GM19455 (cell line): ENCODE measurements at regions not wholly inside any gene's neighbourhood (a gene's known extent, or its start where the extent isn't known, plus 50 kb on each side); places are given as distances from the start of the nearest gene placed in this dataset.

Experiments used
- ATAC-seq: cut with Tn5 transposase; IDR thresholded peaks from one replicate; pipeline ENCODE4 v1.9.1; 2021; ENCODE audit not compliant: unreplicated experiment

DNA sequence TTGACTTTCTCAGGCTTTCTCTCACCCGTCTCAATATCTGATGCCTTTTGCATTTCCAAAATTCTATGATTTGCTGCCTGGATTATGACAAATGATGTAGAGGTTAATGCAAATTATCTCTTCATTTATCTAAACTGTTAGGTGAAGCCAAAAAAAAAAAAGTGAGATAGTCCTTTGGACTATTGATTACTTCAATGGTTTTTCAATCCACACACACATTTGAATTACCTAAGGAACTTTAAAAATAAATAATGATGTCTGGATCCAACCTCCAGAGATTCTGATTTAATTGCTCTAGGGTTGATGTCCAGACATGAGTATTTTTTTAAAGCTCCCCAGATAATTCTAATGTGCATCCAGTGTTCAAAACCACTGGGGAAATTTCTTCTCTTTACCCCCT lies 379.4 kb downstream of the SPATA31D1 start:
- no peak for ATAC-seq

DNA sequence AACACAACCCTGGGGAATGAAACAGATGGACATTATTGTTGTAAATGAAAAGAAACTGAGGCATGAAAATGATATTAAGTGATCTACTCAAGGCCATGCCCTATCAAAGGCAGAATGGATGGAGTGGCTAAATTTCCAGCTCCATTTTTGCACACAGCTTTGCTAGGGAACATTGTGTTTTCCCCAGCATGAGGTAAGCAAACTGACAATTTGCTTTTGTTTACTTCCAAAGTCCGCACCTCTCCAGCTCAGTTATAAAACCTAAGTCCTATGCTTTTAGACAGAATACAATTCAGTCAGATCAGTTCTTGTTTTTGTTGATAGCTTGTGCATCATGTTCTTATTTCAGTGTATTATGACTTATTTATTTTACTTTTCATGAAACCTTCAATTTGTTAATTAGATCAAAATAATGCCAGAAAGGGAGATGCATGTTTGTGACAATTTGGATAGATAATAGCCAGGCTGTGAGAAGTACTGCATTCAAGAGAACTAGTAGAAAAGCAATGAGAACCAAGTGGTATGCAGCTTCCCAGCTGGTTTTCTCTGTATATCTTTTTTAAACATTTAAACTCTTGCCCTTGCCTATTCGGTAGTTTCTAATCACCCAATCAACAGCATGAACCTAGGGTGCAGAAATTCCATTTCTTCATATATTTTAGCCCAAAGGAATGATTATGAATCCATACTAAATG lies 380.8 kb downstream of the SPATA31D1 start:
- ATAC-seq: no peak

DNA sequence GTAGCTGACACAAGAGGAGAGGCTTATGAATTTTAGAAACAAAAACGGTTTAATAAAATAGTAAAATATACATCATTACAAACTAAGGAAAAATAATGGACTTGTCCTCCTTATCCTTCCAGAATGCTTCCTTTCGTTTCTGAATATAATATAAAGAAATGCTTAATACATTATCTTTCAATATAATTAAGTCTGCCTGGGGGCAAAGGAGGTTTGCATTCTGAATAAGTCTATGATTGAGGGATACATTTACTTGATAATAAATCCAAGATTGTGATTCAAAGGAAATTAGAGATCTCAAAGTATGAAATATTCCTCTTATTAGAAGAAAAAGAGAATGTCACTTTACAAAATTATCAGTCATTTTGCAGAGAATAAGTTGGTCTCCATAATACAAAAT lies 386.5 kb downstream of the SPATA31D1 start:
- no peak for ATAC-seq

DNA sequence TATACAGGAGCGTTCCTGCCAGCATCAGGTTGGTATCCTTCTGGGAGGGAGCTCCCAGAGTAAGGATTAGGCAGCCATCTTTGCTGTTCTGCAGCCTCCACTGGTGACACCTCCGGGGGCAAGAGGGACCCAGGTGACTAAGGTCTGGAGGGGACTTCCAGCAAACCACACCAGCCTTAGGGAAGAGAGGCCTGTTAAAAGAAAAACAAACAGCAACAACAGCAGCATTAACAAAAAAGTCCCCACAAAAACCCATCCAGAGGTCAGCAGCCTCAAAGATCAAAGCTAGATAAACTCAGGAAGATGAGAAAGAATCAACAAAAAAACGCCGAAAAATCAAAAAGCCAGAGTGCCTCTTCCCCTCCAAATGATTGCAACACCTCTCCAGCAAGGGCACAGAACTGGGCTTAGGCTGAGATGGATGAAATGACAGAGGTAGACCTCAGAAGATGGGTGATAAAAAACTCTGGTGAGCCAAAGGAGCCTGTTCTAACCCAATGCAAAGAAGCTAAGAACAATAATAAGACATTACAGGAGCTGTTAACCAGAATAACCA lies 388.2 kb downstream of the SPATA31D1 start:
- ATAC-seq: no peak

DNA sequence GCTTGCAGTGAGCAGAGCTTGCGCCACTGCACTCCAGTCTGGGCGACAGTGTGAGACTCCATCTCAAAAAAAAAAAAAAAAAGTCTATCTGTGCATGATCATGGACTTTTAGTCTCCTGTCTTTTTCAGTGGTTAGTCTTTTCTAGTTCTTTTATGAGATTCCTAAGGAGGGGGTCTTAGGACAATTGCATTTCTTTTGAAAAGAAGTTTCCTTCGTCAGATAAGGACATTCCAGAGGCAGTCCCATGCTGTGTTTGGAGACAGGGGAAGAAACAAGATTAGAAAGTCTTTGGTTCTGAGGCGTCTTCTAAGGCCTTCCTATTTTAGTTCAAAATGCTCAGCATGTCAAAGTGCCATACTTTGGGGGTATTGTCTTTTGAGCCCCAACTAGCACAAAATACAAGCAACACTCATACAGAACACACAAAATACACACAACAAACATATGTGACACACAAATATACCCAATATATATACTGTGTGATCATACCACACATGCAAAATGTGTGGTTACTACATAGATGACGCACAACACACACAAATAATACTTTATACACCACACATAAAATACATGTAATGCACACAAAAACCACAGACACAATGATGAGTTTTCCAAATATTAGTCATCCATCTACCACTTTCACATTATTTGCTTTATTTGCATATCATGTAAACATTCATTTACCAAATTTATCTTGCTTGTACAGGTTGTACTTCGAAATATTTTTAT lies 394.5 kb downstream of the SPATA31D1 start:
- no peak for ATAC-seq

DNA sequence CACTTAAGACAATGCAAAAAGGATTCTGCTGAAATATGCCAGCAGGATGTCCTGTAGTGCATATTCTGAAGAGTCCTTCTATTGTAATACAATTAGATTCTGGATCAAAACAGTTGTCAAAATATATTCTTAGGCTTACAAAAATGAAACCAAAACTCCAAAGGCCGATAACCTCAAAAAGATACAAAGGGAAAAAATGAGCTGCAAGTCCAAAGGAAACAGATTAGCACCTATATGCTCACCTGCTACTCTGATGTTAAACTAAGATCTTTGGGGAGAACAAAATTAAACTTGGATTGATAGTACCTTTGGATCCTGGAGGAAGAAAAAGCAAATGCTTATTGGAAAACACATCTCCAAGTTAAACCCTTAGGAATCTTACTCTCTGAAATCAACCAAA lies 397.1 kb downstream of the SPATA31D1 start:
- ATAC-seq: no peak

DNA sequence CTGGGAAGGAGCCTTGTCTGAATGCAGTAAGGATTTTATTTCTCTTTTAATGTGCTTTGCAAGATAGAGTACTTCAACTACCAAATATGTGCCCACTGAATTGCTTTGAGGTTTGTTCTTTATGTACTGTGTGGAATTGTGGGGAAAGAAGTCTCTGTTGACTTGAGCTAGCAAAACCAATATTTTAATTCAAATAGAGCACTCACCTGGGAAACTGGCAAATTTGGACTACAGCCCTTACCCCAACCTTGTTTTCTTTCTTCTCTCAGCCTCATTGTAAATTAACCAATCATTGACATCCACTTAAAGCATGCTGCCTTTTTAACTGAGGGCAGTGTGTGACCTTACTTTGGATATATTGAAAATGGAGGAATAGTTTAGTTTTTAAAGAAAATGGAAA lies 409.0 kb downstream of the SPATA31D1 start:
- ATAC-seq: no peak

DNA sequence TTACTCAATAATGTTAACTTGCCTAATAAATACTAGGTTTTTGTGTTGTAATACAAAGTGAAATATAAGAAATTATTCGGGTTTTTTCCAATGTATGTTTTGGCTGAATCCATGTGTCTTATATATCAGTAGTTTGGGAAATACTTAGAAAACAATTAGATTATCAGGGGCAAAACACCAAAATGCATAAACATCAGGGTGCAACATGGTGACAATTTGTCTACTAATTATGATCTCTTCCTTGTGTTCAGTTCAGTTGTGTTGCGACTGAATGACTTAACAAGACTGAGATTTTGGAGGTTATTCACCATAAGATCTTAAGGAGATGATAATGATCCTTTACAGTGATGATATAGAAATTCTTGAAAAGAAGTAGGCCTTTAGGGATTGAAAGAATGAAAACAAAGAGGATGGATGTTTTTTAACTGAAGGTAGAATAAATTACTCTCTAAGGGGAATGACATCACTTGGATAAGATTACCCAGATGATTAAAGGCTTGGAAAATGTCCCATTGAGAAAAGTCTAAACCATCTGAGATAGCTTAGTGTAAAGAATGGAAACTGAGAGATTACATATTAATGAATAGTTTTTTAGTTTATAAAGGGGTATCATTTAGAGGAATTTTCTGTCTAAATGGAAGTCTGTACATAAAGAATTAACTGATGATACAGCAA lies 415.8 kb downstream of the SPATA31D1 start:
- no peak for ATAC-seq

DNA sequence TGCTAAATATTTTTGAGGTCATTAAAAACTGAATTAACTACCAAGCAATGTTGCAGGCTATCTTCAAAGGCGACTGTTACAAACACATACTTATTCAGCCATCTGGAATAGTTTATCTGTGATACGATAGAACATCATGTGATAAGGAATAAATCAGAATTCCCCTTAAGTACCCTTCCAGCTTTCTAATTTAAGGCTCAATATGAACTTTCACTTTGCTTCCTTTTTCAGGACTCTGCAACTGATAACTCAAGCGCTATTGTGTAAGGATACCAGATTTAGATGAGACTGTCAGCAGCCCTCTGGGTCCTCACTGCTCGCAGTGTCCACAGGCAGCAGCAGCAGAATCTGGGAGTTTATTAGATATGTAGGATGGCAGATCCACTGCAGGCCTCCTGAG lies 416.3 kb downstream of the SPATA31D1 start:
- no peak for ATAC-seq

DNA sequence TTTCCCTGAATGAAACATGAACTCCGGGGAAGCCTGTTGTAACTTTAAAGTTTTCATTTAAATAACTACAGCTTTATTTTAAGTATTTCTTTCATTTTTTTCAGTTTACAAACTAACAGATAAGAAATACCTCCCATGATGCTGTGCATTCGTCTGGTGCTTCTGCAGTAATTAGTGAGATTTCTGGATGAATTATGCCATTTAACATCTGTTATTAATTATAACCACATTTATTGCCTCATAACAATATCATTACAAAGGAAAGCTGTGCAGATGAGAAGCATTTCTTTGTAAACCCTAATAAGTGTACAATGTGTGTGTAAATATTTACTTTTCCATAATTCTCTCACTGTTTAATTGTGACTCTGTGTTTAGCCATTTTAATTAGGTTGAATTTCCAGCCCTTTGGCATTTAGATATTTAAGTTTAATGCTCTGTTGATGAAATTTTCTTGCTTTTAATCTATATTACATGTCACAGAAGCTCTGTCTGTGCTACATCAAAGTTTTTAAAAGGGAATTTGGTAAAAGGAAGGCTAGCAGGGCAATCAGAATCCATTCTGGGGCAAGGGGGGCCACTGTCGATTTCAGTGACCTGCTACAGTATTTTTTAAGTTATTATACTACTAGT lies 418.0 kb downstream of the SPATA31D1 start:
- no peak for ATAC-seq

DNA sequence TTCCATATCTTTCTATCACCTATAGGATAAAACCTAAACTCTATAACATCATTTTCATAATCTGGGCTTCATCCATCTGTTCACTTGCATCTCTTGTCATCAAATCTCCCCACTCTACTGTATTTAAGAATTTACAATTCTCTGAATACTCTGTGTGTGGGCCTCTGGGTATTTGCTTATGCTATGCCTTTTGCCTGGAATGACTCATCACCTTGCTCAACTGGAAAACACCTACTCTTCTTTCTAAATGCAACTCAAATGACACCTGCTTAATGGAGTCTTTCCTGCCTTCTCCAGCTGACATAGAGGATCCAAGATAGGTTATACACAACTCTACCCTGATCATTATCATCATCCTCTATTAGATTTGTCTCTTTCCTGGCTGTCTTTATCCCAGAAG lies 421.7 kb downstream of the SPATA31D1 start:
- peak; percentile 86 for ATAC-seq

DNA sequence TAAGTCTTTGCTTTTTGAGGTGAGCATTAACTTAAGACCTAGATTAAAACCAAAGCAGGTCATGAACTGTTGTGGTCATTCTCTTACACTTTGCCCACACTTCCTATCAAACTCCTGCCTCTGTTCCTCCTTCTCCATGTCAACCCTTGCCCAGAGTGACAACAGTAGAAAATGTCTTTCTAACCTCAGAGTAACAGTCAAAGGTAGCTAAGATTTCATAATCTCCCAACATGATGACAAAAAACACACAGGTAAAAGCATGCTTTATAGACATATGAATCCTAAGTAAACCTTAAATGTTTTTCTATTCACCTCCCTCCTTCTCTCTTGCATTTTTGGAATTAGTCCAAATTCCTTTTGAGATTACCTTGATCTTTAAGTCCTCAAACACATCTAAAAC lies 422.3 kb downstream of the SPATA31D1 start:
- ATAC-seq: peak; percentile 18

DNA sequence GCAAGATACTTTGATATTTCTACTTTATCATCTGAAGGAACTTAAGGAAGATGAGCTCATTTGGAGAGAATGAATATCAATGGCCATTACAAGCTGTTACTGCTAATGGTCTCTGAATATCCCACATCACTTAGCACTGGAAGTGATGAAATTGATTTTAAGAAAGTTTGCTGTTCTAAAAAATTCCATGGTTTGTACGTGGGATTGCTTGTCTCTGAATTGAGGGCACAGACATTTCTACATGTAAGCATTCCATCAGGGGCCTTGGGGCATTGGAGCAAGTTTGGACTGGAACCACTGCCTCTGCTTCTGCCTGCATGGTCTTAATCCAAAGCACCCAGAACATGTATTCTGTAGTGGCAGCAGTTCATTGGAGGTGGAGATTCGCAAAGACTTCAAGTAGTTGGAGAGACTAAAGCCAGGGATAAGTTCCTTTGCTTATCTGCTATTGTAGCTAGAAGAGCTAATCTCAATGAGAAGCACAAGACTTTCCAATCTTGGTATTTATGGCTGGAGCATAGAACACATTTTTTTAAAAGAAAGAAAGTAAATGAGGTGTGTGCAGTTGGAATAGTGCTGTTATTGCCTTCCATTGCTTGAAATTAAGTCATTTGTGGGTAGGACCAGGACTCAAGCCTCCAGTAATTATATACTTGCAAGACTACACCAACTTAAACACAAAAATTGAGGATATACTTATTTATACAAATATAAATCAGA lies 424.2 kb downstream of the SPATA31D1 start:
- ATAC-seq: no peak

DNA sequence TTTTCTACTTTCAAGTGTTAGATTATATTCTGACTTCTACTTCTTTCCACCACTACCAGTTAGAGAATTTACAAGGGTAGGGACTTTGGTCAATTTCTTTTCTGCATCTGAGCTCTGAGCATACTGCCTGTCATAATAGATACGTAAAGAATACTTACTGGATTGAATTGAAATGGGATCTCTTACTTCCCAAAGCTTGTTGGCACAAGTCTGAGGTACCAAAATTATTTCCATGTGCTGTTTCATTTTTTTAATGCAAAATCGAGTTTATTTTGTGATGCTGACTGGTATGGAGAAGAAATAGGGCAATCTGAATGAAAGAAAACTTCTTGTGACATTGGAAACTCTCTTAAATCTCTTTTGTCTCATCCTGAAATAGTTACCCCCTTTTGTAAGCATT lies 428.9 kb downstream of the SPATA31D1 start:
- ATAC-seq: no peak

DNA sequence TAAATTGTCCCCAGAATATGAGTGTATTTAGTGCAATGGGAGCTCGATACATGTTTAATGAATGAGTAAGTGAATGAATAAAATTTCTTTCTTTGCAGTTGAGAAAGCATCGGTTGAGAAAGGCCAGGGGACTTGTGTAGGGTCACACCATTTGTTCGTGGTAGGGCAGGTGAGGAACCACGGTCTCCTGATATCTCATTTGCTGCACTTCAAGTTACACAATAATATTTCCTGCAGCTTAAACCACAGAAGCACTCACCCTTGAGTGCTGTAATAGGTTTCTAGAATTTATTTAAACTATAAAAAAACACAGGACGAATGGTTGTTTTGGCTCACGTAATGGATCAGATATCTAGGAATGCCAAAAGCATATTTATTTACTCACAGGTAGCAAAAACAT lies 429.8 kb downstream of the SPATA31D1 start:
- ATAC-seq: no peak

DNA sequence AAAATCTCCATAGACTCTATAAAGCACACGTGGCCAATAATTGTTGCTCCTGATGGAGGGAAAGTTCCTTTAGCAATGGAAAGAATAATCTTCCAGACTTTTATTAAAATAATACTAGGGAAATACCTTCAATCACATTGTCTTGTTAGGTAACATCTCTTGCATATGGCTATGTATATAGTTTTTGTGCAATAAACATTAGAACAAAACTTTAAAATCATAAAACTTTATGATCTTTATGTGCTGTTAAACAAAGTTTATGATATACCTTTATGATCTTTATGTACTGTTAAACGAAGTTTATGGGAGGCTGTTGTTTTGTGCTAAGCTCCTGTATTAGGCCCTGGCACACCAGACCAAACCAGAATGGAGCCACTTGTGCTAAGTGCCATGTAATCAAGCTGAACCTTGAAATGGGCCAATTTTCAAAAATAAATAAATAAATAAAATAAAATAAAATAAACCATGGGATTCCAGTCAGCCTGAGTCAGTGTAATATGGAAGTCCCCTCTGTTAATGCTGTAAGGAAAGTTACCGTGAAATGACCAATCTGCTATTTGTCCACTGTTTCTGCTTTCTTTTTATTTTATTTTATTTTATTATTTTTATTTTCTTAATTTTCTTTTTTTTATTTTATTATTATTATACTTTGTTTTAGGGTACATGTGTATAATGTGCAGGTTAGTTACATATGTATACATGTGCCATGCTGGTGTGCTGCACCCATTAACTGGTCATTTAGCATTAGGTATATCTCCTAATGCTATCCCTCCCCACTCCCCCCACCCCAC lies 431.3 kb downstream of the SPATA31D1 start:
- no peak for ATAC-seq

DNA sequence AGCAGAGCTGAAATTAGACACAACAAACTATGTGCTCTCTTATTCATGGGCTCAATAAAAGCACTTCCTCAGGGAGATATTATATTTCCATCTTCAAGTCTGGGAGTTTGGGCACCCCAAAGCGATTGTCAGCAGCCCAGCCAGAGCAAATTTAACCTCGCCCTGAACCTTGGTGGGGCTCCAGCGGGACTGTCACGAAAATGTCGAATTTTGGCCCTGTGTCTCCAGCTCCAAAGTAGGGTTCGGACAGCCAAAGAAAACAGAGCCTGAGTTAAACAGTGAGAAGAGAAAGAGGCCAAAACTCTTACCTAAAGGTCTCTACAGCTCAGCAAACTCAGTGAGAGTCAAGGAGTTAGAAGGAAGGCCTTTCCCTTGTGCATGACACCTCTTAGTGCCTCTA lies 432.9 kb downstream of the SPATA31D1 start:
- ATAC-seq: no peak

DNA sequence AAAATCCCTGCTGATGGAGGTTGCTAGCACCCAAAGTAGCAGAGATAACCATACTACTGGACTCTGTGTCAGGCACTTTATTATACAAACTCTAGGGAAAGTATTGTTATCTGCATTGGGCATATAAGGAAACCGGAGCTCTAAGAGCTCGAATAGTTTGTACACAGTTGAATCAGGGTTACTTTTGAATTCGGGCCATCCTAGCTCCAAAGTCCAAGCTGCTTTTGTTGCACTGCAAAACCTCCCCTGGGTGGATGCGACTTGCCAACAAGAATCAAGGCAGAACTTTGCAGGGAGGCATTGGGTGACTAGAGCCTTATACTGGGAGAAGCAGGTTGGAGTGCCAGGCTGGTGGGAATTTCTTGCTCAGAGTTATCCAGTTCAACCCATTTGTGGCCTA lies 435.1 kb downstream of the SPATA31D1 start:
- ATAC-seq: no peak

DNA sequence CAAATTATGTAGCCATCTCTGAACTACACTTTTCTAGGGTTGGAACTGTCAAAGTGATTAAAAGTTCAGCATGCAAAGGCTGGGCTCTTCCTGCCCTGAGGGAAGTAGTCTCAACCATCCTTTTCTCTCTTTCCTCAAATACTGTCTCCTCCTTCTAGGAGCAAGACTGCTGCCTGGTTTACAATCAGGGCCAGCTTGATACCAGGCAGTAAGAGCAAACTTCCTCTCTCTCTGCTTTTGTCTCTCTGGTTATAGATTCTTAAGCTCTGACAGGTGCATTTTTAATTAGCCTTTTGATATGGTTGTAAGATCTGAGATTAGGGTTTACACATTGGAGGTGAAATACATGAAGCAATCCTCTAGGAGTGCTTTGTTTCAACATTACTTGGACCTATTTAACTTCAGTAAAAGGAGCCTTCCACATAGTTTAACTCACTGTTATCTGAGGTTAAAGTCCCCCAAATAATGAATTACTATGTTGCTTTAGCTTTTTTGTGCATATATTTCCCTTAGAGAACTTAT lies 436.1 kb downstream of the SPATA31D1 start:
- no peak for ATAC-seq

DNA sequence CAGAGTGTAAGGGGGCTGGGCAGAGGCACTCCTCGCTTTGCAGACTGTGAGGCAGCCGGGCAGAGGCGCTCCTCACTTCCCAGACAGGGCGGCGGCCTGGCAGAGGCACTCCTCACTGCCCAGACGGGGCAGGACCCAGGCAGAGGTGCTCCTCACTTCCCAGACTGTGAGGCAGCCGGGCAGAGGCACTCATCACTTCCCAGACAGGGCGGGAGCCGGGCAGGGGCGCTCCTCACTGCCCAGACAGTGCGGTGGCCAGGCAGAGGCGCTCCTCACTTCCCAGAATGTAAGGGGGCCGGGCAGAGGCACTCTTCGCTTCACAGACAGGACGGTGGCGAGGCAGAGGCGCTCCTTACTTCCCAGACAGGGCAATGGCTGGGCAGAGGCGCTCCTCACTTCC lies 442.5 kb downstream of the SPATA31D1 start:
- ATAC-seq: no peak
